NCI-H460 (cell line): ENCODE measurements at regions not wholly inside any gene's neighbourhood (a gene's known extent, or its start where the extent isn't known, plus 50 kb on each side); places are given as distances from the start of the nearest gene placed in this dataset.

Experiments used
- DNase-seq: peaks from one replicate; pipeline ENCODE4 v3.0.0-alpha.2; 2016; ENCODE audit warnings: low read depth; ENCODE audit errors: extremely low read depth

DNA sequence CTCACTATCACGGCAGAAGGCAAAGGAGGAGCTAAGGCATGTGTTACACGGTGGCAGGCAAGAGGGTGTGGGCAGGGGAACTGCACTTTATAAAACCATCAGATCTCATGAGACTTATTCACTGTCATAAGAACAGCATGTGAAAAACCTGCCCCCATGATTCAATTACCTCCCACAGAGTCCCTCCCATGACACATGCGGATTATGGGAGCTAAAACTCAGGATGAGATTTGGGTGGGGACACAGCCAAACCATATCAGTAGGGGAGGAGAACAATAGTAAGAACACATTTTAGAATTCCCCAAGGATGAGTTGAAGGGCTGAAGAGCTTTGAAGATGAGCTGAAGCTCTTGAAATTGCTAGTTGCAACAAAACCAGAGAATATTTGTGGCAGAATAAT is 287.9 kb downstream of the SMARCA2 start:
- no peak for DNase-seq

DNA sequence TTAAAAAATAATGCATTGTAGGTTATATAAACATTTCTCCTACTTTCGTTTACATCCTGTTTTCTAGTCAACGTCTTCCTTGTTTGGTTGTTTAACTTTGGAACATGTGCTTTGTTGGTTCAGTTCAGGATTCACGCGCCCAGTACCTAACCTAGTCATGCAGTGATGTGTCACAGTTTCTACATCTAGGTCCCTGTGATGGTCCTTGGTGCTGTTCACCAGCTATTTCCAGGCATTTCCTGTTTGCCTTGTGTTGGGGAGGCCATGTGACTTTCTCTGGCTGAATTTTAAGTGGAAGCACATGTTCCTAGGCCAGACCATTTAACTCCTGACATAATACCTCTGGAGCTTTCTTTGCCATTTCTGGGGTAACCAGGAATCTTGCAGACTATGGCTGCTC is 292.3 kb downstream of the SMARCA2 start:
- DNase-seq = no peak

DNA sequence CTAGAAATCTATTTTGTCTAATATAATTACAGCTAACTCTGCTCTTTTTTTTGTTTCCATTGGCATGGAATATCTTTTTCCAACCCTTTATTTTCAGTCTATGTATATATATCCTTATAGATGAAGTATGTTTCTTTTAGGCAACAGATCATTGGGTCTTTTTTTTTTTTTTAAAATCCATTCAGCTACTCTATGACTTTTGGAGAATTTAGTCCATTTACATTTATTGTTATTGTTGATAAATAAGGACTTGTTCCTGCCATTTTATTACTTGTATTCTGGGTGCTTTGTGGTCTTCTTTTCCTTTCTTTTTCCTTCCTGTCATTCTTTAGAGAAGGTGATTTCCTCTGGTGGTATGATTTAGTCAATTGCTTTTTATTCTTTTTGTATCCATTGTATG is 296.8 kb downstream of the SMARCA2 start:
- no peak for DNase-seq

DNA sequence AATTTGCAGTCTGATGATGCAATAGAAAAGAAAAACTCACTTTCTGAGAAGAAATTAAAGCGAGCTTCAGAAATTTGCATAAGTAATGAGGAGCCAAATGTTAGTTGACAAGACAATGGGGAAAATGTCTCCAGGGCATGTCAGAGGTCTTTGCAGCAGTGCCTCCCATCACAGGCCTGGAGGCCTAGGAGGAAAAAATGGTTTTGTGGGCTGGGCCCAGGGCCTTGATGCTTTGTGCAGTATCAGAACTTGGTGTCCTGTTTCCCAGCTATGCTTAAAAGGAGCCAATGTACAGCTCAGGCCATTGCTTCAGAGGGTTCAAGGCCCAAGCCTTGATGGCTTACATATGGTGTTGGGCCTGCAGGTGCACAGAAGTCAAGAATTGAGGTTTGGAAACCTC is 298.4 kb downstream of the SMARCA2 start:
- DNase-seq = no peak

DNA sequence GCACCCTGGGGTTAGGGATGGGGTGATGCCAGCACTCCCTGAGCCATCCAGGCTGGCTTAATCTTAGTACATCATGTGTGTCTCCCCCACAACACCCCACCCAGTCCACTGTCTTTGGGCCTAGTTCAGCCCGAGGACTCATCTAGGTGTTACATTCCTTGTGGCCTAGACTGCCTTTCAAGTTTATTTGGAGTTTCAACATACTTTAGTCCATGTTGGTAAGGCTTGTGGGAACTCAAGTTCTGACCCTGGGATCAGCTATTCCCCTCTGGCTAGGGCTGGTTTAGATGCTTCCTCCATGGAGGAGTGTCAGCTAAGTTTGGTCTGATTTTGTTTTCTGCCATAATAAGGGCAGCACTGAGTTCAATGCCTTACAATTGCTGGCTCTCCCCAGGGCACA is 302.4 kb downstream of the SMARCA2 start:
- DNase-seq = no peak

DNA sequence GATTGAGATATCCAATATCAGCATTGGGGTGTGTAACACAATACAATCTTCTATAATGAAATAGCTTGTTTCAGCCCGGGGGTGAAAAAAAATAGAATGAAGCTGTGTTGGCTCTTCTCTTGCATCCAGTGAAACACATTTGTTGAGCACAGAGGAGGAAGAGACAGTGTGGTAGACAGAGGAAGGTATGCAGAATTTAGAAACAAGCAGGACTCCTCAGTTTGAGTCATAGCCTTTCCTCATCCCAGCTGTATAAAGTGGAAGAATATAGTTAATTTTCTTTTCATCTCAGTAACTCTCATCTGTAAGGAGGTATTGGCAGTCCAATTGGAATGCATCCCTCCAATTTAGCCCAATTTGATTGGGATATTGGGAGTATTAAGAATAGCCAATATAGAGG is 302.2 kb upstream of the VLDLR start:
- no peak for DNase-seq

DNA sequence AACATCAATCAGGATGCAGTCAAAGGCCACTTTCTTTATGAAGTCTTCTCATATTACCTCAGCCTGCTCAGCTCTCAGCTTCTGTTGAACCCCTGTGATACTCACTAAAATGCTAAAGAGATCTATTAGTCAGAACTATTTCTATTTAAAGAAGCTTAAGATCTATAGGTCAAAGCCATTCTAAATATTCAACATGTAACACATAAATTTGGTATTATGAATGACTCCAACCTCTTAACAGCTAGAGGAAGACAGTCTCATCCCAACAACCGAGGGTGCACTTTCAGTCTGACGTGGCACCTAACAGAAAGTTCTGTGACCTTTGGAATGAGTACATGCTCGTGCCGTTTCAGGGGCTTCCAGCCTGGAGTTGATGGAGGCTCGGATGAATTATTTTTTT is 301.5 kb upstream of the VLDLR start:
- no peak for DNase-seq

DNA sequence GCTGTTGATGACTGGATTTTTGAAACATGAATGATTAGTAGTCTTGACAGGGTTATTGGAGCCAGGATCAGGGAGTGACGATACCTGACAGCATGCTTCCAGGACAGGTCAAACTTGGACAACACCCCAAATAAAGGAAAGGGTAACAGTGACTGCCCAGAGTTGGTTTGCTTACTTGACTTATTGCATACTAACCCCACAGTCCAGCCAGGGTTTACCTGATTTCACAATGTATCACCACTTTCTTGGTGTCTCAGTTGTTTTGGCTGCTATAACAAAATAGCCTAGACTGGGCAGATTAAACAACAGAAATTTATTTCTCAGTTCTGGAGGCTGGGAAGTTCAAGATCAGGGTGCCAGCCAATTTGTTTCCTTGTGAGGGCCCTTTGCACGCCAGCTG is 301.0 kb upstream of the VLDLR start:
- DNase-seq = no peak

DNA sequence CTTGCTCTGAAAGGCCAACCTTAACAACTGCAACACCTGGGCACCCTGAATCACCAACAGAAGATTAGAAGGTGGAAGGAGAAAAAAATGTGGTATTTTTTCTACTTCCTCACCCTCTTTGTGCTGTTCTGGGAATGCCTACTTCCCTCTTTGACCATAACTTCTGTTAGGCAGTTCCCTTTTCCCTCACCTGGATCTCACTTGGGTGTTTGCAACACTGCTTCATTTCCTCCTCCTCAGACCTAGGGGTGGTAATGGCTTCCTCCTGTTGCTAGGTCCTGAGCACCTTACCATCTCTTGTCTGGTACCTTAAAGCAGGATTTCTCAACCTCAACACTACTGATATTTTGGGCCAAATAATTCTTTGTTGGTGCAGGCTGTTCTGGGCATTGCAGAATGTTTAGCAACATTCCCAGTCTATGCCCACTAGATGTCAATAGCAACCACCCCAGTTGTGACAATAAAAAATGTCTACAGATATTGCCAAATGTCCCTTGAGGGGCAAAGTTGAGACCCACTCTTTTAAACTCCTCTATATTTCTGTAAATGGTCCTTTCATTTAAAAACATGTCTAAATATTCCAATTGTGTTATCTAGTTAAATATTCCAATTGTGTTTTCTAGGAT is 300.0 kb upstream of the VLDLR start:
- no peak for DNase-seq

DNA sequence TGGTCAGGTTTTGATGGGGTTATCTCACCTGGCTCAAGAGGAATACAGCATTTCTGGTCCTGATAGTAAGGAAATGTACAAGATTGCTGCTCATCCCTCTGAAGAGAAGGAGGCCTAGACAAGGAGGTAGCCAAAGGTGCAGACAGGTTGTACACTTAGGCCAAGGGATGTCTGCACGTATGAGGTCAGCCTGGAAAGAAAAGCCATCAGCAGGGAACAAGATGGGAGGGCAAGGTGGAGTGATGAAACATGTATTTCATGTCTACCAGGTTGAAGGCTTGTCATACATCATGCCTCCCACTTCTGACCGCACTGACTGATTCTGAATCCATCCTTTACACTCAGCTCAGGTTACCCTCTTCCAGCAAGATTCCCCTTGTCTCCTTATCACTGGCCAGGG is 296.8 kb upstream of the VLDLR start:
- no peak for DNase-seq

DNA sequence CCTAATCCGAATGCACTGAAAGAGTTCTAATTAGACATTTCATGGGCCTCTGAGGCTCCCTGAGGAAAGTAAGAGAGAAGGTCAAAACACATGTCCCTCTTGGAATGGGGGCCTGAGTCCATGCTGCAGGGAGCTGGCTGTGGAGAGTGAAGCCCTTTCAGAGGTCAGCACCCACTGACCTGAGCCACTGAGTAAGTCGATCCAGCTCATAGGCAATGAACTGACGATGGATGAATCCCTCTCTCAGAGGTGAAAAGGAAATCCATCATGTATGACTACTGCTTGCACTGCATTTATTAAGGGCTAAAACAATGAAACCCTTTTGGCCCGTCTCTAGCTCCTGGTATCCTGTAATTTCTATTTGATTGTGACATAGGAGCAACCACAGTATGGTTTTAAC is 288.9 kb upstream of the VLDLR start:
- DNase-seq = no peak

DNA sequence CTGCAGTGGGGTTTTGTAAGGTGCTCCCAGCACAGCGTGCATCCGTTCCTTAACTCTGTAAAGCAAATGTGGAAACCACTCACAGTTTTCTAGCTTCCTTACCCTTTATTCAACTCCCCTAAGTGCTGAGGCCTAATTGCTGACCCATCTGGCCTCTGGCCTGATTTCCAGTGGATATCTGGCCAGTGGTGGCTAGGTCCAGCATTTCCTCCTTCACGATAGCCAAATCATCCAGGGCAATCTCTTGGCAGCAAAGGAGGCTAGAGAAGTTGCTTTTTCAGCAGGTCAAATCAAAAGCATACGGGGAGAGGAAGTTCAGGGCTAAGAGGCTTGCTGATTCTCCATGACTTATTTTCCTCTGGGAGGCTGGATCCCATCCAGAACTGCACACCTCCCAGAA is 286.3 kb upstream of the VLDLR start:
- no peak for DNase-seq

DNA sequence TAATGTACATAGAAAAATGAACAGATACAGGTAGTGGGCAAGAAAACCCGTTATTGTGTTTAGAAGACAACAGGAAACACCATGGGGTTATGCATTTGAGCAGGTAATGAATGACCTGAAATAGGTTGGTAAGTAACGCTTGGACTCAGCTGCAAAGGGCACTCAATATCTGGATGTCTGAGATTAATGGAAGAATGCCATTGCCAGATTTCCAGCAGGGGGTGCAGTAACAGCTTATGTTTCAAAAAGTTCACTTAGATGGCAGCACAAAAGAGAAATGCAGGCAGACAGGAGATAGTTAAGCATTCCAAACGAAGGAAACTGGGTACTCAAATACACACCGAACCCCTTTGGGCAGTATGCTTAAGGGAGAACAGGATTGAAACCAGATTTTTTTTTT is 285.5 kb upstream of the VLDLR start:
- no peak for DNase-seq

DNA sequence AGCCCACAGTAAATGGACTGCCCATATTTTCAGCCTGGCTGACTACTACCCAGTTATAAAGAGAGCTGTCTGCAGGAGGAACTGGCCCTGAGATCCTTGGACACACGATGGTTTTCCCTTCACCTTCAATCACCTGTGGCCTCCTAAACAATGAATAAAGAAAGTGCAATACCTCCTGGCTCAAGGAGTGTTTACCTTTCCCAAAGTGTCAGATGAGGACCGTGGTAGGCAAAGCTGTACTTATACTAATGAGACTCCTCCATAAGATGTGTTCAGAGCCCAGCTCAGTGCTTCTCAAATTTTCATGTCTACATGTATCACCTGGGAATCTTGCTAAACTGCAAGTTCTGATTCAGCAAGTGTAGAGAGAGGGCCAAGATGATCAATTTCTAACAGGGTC is 284.5 kb upstream of the VLDLR start:
- DNase-seq = no peak

DNA sequence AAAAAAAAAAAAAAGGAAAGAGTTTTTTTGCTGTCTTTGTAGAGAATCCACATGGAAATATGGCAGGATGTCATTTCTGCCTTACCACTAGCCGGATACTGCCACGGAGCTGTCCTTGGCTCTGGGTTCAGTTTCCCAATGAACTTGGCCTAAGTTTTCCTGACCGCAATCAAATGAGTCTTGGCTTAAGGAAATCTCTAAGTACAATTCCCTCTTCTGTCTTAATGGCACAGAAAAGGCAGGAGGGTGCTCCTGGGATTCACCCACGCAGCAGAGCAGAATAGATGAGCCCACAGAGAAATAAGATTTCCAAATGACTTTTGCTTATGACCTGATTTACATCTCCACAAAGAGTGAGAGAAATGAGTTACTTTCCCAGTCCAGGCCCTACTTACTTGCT is 284.0 kb upstream of the VLDLR start:
- DNase-seq = no peak

DNA sequence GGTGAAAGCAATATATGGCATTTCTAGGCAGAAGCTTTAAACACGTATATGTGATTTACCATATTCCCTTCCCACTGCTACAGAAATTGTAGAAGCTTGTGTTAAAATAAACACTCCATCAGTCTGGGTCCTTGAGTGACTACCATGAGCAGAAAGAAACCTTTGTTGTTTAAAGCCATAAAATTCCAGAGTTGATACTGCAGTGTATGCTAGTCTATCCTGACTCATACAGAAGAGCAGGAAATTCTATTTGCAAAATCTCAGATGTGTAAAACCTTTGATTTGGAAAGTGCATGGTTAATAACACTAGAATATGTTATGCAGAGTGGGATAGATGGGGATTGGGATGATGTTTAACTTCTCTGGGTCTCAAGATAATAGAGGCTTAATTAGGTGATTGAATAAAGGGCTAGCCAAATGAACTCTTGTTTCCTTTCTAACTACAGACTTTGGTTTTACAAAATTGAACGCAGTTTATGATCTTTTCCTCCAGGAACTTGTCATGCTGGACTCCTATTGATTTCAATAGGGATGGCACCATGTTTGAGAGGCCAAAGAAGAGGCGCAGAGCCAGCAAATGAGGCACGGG is 282.7 kb upstream of the VLDLR start:
- DNase-seq = no peak

DNA sequence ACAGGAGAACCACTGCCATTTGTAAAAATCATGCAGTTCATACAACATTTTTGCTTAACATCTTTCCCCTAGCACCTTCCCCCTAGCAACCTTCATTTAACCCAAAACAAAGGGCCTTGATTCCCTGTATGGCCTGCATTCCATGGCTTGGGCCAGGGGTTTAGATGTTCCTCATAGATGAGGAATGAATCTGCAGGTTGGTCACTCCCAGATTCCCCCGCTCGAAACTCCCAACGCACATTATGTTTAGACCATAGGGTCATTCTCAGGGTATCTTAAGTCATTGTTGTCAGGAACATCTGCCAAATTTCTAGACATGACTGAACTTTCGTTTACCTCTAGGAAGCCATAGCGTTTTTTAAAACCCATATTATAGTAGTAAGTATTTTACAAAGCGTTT is 282.2 kb upstream of the VLDLR start:
- DNase-seq = no peak

DNA sequence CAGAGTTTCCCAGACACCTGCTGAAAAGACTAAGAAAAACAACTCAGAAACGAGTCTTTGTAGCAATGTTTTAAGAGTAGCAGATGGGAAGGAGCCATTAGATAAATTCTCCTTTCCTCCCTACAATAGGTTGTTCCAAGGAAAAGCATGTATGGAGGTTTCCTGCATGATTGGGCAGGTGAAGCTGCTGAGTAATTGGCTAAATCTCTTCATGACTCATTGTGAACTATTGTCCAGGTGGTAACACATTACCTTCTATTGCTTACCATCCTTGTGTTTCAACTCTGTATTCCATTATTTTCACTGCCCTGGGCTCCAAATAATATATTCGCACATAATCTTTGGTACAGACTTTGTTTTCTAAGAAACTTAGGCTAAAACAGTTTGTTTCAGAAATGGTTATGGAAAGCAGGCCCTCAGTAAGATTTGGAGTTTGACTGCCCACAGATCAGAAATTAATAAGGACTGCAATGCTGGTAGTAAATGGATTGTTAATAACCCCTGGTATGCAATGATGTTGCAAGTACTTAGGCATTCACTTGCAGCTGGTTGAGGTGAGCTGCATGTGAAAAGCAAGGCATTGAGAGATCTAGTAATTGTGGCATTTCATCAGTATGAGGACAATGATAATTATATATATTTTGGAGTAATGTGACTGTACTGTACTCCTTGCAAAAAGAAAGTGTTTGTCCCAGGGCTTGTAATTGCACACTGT is 281.4 kb upstream of the VLDLR start:
- DNase-seq = no peak

DNA sequence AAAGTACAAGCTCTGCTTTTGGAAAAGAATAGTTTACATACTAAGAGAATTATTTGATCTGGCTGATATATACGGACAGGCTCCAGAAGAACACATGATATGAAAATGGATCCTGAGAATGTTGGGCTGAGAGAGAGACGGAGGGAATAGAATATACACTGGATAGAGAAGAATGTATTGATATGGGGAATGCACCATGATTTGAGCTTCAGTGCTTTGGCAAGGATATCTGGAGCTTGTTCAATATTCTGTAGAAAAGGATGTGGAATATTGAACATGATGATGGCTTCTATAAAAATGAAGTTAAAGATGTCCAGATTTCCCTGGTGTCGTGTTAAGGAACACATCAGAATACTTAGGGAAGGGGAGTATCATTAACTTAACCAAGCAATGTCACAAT is 280.5 kb upstream of the VLDLR start:
- DNase-seq = no peak

DNA sequence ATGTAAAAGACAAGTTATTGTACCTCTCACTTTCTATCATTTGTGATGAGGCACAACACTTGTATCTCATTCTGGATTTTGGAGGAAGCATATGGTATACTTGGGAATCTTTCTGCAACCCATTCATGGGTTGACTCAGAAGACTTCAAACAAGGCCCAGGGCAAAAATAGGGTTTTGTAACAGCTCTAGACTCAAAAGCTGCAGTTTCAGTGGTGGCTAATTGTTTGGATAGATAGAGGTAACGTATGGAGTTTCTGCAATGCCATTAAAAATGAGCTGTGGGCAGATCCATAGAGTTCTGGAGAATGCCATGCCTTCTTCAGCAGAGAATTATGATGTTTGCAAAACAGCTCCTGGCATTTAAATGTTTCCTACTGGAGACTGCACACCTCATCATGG is 279.6 kb upstream of the VLDLR start:
- DNase-seq = no peak

DNA sequence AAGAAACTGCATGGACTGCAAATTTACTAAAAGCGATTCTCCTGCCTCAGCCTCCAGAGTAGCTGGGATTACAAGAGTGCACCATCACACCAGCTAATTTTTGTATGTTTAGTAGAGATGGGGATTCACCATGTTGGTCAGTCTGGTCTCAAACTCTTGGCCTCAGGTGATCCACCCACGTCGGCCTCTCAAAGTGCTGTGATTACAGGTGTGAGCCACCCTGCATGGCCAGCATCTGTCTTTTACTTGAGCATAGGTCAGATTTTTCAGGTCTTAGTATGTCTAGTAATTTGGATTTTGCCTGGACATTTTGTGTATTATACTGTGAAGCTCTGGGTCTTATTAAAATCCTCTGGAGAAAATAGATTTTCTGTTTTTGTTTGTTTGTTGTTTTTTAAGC is 277.8 kb upstream of the VLDLR start:
- no peak for DNase-seq

DNA sequence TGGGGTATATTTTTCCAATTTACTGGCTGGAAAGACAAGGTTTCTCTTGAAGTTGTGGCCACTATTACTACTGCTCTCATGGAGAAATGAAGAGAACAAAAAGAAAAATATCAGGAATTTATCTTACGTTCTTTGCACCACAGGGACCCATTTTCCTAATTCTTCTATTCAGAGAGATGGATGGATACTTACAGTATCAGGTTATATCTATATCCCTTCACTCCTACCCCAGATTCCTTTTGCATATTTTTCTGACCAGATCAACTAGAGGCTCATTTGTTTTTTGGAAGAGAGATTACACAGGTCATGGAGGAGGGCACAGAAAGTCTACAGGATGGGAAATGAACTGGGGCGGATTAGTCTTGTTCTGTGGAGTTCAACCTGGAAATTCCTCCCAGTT is 277.2 kb upstream of the VLDLR start:
- DNase-seq = no peak

DNA sequence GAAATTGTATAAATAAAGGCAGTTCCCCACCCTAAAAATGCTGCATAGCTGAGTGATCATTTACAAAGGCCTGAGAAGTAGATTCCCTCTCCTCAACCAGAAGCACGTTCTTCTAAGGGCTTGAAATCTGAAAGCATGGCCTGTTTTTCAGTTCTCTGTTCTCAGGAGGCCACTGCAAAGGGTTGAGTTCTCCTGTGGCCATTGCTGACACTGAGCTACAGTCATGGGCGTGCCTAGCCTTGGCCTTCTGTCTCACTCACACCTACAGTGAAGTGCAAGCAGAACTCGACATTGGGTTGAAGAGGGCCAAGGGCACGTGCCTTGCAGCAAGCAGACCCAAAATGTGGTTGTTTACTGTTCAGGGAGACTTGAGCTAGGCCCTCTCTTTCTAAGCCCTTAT is 276.6 kb upstream of the VLDLR start:
- no peak for DNase-seq
